ENCODE measurements at regions not wholly inside any gene's neighbourhood (a gene's known extent, or its start where the extent isn't known, plus 50 kb on each side); places are given as distances from the start of the nearest gene placed in this dataset.

DNA sequence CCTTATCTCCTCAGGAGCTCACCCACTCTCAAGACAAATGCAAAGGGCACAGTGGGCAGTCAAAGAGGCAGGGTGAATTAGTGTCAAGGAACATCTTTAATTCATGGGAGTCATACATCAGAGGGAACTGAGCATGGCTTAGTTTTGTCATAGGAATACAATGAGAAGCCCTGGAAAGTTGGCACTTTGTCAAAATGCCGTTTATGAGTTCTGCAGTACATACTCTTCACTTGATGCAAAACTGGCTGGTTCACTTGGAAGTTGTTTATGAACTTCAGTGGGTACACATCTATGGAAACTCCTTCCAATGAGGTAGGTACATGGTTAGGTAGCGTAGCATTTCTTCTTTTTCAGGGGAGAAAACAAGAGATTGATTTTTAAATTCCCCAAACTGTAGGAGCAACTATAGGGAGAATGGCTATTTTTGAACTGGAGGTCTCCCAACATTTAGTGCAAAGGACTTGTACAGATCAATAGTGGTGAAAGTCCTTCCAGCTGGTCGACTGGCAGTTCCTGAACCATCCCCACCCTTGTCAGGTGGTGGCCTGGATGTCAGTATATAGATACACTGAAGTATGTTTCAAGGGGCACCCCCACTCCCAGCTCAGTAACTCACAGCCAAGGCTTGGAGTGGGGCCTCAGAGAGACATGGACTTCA, 580.5 kb downstream of the REEP3 start:
- no peak overlapping the region for H3K4me3 ChIP-seq (ENCODE audit: low read depth, low read length)
- H3K4me1 ChIP-seq (ENCODE audit: control insufficient read depth, insufficient read depth, low read length): no peaks in the 10 kb centered on the region
- no peaks in the 10 kb centered on the region; the same call in 1 of the 2 replicates for H3K27me3 ChIP-seq (ENCODE audit: control insufficient read depth, insufficient read depth, low read length)
- no peak overlapping the region for H3K9ac ChIP-seq (ENCODE audit: low read depth, low read length)
- no peaks in the 10 kb centered on the region for H3K9me3 ChIP-seq (ENCODE audit: control insufficient read depth, insufficient read depth, low read length)
- H3K27ac ChIP-seq (ENCODE audit: low read depth, low read length): no peak overlapping the region
- H3K36me3 ChIP-seq (ENCODE audit: control insufficient read depth, insufficient read depth, low read length): no peaks in the 10 kb centered on the region

GRCh38 chr10:64102264-64102633, 581.0 kb downstream of the REEP3 start:
- H3K27me3 ChIP-seq (ENCODE audit: control insufficient read depth, insufficient read depth, low read length): no peaks in the 10 kb centered on the region; the same call in 1 of the 2 replicates
- no peaks in the 10 kb centered on the region for H3K4me1 ChIP-seq (ENCODE audit: control insufficient read depth, insufficient read depth, low read length)
- H3K27ac ChIP-seq (ENCODE audit: low read depth, low read length): no peak overlapping the region
- H3K9ac ChIP-seq (ENCODE audit: low read depth, low read length): no peak overlapping the region
- H3K9me3 ChIP-seq (ENCODE audit: control insufficient read depth, insufficient read depth, low read length): no peaks in the 10 kb centered on the region
- no peaks in the 10 kb centered on the region for H3K36me3 ChIP-seq (ENCODE audit: control insufficient read depth, insufficient read depth, low read length)
- H3K4me3 ChIP-seq (ENCODE audit: low read depth, low read length): no peak overlapping the region

- no peak overlapping the region for H3K4me3 ChIP-seq (ENCODE audit: low read depth, low read length)
- H3K36me3 ChIP-seq (ENCODE audit: control insufficient read depth, insufficient read depth, low read length): no peaks in the 10 kb centered on the region
- no peak overlapping the region for H3K9ac ChIP-seq (ENCODE audit: low read depth, low read length)
- H3K27ac ChIP-seq (ENCODE audit: low read depth, low read length): no peak overlapping the region
- H3K27me3 ChIP-seq (ENCODE audit: control insufficient read depth, insufficient read depth, low read length): no peaks in the 10 kb centered on the region; the same call in 1 of the 2 replicates
- no peaks in the 10 kb centered on the region for H3K9me3 ChIP-seq (ENCODE audit: control insufficient read depth, insufficient read depth, low read length)
- H3K4me1 ChIP-seq (ENCODE audit: control insufficient read depth, insufficient read depth, low read length): no peaks in the 10 kb centered on the region
These were observed 581.7 kb downstream of the REEP3 start for GRCh38 chr10:64102916-64103315.

DNA sequence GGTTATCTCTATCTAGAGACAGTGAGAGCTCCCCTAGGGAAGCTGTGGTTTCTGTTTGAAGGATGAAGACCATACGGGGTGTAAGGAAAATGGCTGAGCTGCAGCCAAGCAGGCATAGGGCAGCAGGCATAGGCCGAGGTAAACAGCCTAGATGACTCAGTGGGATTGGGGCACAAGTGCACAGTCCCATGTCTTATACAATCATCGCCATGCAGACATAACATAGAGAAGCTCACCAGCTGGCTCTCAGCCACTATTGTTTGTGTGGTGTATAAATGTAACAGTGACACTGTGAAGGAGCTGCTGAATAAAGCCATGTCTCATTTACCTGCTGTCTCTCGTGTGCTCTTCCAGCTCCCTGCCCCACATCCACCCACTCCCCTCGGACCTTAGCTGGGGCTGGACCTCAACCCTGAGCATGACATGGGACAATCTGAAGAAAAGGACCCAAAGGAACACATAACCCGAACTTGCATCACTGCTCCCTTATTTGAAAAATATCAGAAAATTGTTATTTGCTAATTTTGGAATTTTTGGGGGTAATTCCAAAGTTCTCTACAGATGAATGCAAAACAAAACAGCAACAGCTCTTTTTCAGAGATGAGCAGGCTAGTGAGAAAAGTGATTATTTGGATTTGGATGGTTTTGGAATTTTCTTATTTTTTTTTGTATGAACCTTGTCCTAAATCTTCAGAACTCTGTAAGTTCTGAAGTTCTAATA, 582.7 kb downstream of the REEP3 start:
- Histone ChIP-seq H3K4me3 (ENCODE audit: low read depth, low read length) (no peak overlapping the region), H3K9me3 (ENCODE audit: control insufficient read depth, insufficient read depth, low read length) (no peaks in the 10 kb centered on the region), H3K4me1 (ENCODE audit: control insufficient read depth, insufficient read depth, low read length) (no peaks in the 10 kb centered on the region), H3K27me3 (ENCODE audit: control insufficient read depth, insufficient read depth, low read length) (no peaks in the 10 kb centered on the region; the same call in 1 of the 2 replicates), H3K9ac (ENCODE audit: low read depth, low read length) (no peak overlapping the region), H3K27ac (ENCODE audit: low read depth, low read length) (no peak overlapping the region), H3K36me3 (ENCODE audit: control insufficient read depth, insufficient read depth, low read length) (no peaks in the 10 kb centered on the region)

- Histone ChIP-seq H3K27ac (ENCODE audit: low read depth, low read length) (no peak overlapping the region), H3K4me3 (ENCODE audit: low read depth, low read length) (no peak overlapping the region), H3K4me1 (ENCODE audit: control insufficient read depth, insufficient read depth, low read length) (peaks cover 10% of the 10 kb centered on the region), H3K9me3 (ENCODE audit: control insufficient read depth, insufficient read depth, low read length) (no peaks in the 10 kb centered on the region), H3K36me3 (ENCODE audit: control insufficient read depth, insufficient read depth, low read length) (no peaks in the 10 kb centered on the region), H3K27me3 (ENCODE audit: control insufficient read depth, insufficient read depth, low read length) (no peaks in the 10 kb centered on the region), H3K9ac (ENCODE audit: low read depth, low read length) (no peak overlapping the region)
These were observed 588.8 kb downstream of the REEP3 start for GRCh38 chr10:64109926-64110495.

- H3K4me1 ChIP-seq (ENCODE audit: control insufficient read depth, insufficient read depth, low read length): peaks cover 26% of the 10 kb centered on the region
- no peaks in the 10 kb centered on the region for H3K36me3 ChIP-seq (ENCODE audit: control insufficient read depth, insufficient read depth, low read length)
- no peaks in the 10 kb centered on the region for H3K27me3 ChIP-seq (ENCODE audit: control insufficient read depth, insufficient read depth, low read length)
- no peak overlapping the region for H3K9ac ChIP-seq (ENCODE audit: low read depth, low read length)
- H3K9me3 ChIP-seq (ENCODE audit: control insufficient read depth, insufficient read depth, low read length): no peaks in the 10 kb centered on the region
- H3K27ac ChIP-seq (ENCODE audit: low read depth, low read length): no peak overlapping the region
- no peak overlapping the region for H3K4me3 ChIP-seq (ENCODE audit: low read depth, low read length)
These were observed 591.6 kb downstream of the REEP3 start for GRCh38 chr10:64112701-64113355.

- Histone ChIP-seq H3K4me1 (ENCODE audit: control insufficient read depth, insufficient read depth, low read length) (peaks cover 26% of the 10 kb centered on the region), H3K4me3 (ENCODE audit: low read depth, low read length) (no peak overlapping the region), H3K9me3 (ENCODE audit: control insufficient read depth, insufficient read depth, low read length) (no peaks in the 10 kb centered on the region), H3K27ac (ENCODE audit: low read depth, low read length) (no peak overlapping the region), H3K27me3 (ENCODE audit: control insufficient read depth, insufficient read depth, low read length) (no peaks in the 10 kb centered on the region), H3K36me3 (ENCODE audit: control insufficient read depth, insufficient read depth, low read length) (no peaks in the 10 kb centered on the region), H3K9ac (ENCODE audit: low read depth, low read length) (no peak overlapping the region)
These were observed 592.2 kb downstream of the REEP3 start for GRCh38 chr10:64113375-64113774.

- no peak overlapping the region for H3K27ac ChIP-seq (ENCODE audit: low read depth, low read length)
- no peaks in the 10 kb centered on the region for H3K36me3 ChIP-seq (ENCODE audit: control insufficient read depth, insufficient read depth, low read length)
- H3K4me1 ChIP-seq (ENCODE audit: control insufficient read depth, insufficient read depth, low read length): peaks cover 26% of the 10 kb centered on the region
- H3K9ac ChIP-seq (ENCODE audit: low read depth, low read length): no peak overlapping the region
- H3K27me3 ChIP-seq (ENCODE audit: control insufficient read depth, insufficient read depth, low read length): no peaks in the 10 kb centered on the region
- H3K9me3 ChIP-seq (ENCODE audit: control insufficient read depth, insufficient read depth, low read length): no peaks in the 10 kb centered on the region
- H3K4me3 ChIP-seq (ENCODE audit: low read depth, low read length): no peak overlapping the region
These were observed 592.6 kb downstream of the REEP3 start for GRCh38 chr10:64113792-64114191.

DNA sequence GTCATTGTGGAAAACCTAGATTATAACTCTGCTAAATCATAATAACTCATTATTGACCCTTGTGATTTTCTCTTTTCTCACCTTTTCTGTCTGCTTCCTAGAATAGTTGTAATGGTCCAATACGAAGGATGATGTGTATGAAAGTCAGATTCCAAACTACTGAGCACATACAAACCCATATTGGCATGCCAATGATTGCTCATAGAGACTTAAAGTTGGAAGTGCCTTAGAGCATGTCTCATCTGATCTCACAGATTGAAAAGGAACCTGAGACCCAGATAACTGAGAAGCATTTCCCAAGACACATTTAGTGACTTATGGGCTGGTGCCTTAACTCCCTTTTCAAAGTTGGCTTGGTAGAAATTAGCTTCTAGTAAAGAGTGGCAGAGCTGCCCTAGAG, 594.3 kb downstream of the REEP3 start:
- peaks cover 26% of the 10 kb centered on the region for H3K4me1 ChIP-seq (ENCODE audit: control insufficient read depth, insufficient read depth, low read length)
- H3K36me3 ChIP-seq (ENCODE audit: control insufficient read depth, insufficient read depth, low read length): no peaks in the 10 kb centered on the region
- H3K4me3 ChIP-seq (ENCODE audit: low read depth, low read length): no peak overlapping the region
- peaks cover 3% of the 10 kb centered on the region; the same call in 1 of the 2 replicates for H3K9me3 ChIP-seq (ENCODE audit: control insufficient read depth, insufficient read depth, low read length)
- no peak overlapping the region for H3K27ac ChIP-seq (ENCODE audit: low read depth, low read length)
- H3K9ac ChIP-seq (ENCODE audit: low read depth, low read length): no peak overlapping the region; the same call in 1 of the 2 replicates
- no peaks in the 10 kb centered on the region for H3K27me3 ChIP-seq (ENCODE audit: control insufficient read depth, insufficient read depth, low read length)

DNA sequence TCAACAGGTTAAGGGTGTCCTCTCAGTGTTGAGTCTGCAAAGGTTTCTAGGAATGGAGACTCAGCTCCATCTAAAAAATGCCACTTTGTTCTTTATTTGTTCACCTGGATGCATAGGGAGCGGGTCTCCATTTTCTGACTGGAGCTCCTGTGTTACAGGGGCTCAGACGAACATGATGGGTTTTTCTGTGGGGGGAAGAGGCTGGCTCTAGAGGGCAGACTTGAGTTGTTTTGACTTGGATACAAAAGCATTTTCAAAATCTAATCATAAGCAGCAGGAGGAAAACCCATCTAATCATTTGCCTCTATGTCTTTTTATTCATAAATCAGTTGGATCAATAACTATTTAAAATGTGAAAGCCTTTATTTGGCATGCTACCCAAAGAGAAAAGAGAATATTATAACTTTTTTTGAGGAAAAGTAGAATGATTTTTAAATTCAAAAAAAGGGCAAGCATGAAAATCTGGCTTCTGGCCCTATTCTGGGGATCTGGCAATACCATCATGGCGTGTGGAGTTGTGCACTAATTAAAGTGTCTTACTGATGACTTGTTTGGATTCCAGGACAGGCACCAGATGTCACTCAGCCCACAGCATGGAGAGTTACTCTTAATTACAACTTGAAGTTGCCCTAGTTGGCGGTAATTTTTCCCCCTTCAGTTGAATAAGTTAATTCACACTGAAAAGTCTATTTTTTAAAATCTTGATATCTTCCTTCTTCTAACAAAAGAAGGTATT, 594.9 kb downstream of the REEP3 start:
- Histone ChIP-seq H3K27me3 (ENCODE audit: control insufficient read depth, insufficient read depth, low read length) (no peaks in the 10 kb centered on the region), H3K27ac (ENCODE audit: low read depth, low read length) (no peak overlapping the region), H3K4me3 (ENCODE audit: low read depth, low read length) (no peak overlapping the region), H3K9ac (ENCODE audit: low read depth, low read length) (no peak overlapping the region), H3K9me3 (ENCODE audit: control insufficient read depth, insufficient read depth, low read length) (peaks cover 3% of the 10 kb centered on the region; the same call in 1 of the 2 replicates), H3K36me3 (ENCODE audit: control insufficient read depth, insufficient read depth, low read length) (no peaks in the 10 kb centered on the region), H3K4me1 (ENCODE audit: control insufficient read depth, insufficient read depth, low read length) (peaks cover 26% of the 10 kb centered on the region)
